NCI-H2196 (cell line): ENCODE measurements at regions not wholly inside any gene's neighbourhood (a gene's known extent, or its start where the extent isn't known, plus 50 kb on each side); places are given as distances from the start of the nearest gene placed in this dataset.

Source experiments
- DNase-seq: peaks from one replicate; lab custom pipeline; 2025; ENCODE audit not compliant: unreplicated experiment; lab: John Stamatoyannopoulos, UW

DNA sequence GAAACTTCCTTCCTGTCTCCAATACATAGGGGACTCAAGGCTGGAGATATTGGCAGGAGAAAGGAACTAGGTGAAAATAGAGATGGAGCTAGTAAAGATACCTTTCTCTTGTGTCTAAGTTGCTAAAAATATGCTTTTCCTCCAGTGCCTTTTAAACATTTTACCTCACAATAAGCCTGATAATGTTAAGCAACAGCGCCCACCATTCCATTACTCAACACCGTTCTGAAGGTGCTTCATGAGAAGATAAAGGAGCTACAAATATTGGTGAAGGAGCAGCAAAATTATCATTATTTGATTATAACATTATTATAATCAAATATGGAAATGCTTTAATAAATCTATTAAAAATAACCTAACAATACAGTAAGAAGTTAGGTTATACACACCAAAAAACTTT is 83.6 kb upstream of the BARX2 start:
- DNase-seq = no peak

DNA sequence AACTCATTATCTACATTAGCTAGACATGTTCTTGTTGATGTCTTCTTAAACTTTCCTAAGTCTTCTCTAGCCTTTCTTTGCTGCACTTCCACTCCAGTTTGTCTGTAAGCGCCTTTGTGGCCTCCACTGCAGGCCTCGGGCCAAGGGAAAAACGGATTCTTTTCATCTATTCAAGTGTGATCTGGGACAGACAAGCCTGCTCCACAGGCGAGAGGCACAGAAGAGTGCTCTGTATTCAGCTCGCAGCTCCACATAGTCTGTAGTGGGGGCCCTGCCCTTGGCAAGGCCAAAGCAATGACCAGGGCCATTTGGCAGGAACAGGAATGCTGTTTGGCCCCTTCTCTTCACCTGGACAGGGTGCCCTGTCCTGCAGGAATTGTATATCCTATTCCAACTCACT is 84.1 kb upstream of the BARX2 start:
- DNase-seq = no peak

- DNase-seq = no peak
Observed at GRCh38 chr11:129290966-129291365, 84.7 kb upstream of the BARX2 start.

GRCh38 chr11:129289350-129290040 is 86.2 kb upstream of the BARX2 start:
- DNase-seq = no peak

DNA sequence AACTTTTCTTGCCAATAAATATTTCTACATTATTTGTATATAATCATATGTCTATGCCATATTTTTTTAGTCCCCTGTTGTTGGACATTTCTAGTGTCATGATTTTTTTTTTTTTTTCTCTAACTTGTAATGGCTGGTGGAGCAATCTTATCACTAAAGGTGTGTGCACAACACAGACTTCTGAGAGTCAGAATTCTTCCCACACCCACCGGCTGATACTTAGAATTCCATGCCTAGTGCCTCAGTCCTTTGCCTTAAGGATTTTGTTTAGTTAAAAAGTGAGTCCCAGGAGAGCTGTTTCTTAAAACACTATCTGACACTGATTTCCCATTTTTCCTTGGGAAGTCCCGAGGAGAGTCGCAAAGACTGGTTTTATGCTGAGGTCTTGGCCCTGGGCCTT is 87.7 kb upstream of the BARX2 start:
- DNase-seq = no peak

DNA sequence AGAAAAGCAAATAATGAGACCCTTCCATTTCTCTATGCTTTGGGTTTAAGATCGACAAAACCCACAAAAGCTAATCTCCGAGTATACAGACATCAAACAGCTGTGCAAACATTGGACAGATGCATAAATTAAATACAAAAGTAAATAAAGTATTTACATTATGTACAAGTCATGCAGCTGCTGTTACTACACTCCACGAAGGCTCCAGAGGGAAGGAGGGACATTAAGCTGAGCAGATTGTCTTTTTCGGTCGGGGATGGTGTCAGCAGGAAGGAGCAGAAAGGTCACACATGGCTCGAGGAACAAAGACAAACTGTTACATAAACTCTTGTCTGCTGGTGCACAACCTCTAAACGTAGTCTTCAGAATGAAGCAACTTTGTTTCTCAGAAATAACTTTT is 88.8 kb upstream of the BARX2 start:
- DNase-seq = peak; percentile 24

DNA sequence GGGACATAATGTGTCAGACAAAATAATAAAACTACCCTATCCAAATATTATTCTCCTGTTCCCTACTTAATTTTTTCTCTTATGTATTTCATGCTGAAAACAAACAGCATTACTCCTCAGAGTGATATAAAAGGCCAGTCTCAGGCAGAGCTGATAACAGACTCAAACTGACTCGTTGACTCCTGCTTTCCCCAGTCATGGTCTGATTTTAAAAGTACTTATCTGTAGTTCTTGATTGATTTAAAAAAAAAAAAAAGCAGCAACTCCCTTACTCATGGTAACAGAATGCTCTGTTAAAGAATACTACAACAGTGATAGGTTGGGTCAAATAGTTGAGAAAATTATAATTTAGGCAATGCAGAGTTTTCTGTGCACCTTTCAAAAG is 90.3 kb upstream of the BARX2 start:
- DNase-seq = no peak

DNA sequence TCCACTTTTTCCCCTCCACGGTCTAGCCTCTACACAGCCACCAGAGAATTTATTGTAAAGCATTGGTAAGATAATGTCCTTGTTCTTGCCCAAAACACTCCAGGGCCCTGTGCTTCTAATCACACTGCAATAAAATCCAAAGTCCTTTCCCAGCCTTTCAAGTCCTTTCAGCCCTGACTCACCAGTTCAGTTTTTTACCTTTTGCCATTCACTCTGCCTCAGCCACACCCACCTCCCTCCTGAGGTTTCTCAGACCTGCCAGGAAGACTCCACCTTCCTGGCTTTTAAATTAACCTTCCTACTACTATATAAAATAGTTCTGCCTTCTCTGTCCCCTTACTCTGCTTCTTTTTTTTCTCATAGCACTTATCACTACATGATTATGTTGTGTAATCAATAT is 91.0 kb upstream of the ARHGAP32 start:
- DNase-seq = no peak

DNA sequence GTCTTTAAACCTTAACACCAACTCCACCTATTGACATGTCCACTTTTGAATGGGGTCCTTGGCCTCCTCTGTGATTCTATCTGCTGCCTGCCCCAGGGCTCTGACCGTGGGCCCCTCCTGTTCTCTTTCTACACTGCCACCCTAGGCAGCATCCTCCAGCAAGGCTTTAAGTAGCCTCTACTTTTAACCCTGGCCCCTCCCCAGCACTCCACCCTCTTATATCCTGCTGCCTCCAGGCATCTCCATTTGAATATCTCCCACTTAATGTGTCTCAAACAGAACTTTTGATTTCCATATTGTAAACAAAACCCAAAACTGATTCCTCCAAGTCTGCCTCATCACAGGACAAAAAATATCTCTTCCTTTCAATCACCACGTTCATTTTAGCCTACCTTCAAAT is 90.5 kb upstream of the ARHGAP32 start:
- no peak for DNase-seq

GRCh38 chr11:129281471-129282415 is 89.6 kb upstream of the ARHGAP32 start:
- no peak for DNase-seq

GRCh38 chr11:129280027-129280811 is 88.1 kb upstream of the ARHGAP32 start:
- DNase-seq = no peak

DNA sequence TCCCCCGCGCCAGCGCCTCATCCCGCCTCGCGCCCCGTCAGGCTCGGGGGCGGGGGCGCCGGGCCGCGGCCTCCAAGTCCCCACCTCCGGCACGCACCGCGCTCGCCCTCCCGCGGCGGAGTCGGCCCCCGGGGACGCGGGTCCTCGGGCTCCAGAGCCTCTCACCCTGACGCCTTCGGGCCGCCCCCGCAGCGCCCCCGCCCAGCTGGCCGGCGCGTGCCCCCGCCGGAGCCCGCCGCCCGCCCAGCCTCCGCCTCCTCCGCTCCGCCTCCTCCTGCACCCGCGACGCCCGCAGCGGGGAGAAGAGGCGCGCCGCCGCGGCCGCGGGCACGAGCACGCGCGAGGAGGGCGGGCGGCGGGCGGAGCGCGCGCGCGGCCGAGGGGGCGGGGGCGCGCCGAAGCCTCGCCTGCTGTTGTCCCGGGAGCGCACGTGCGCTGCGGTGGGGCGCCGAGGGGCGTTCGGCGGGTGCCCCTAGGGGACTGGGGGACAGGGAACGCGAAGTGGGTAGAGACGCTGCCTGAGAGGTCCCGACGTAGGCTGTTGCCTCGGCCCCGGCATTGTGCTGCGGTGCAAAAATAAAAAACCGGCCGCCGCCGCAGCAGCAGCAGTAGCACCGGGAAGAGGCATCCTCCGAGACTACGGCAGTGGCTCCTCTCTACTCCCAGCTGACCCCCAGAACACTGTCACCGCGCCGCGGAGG is 87.4 kb upstream of the ARHGAP32 start:
- DNase-seq = peak; percentile 91

GRCh38 chr11:129278586-129279319 is 86.6 kb upstream of the ARHGAP32 start:
- no peak for DNase-seq

GRCh38 chr11:129277198-129277843 is 85.2 kb upstream of the ARHGAP32 start:
- no peak for DNase-seq

GRCh38 chr11:129275828-129276227 is 83.7 kb upstream of the ARHGAP32 start:
- no peak for DNase-seq

- DNase-seq = no peak
Observed at GRCh38 chr11:129273944-129274711, 82.0 kb upstream of the ARHGAP32 start.

DNA sequence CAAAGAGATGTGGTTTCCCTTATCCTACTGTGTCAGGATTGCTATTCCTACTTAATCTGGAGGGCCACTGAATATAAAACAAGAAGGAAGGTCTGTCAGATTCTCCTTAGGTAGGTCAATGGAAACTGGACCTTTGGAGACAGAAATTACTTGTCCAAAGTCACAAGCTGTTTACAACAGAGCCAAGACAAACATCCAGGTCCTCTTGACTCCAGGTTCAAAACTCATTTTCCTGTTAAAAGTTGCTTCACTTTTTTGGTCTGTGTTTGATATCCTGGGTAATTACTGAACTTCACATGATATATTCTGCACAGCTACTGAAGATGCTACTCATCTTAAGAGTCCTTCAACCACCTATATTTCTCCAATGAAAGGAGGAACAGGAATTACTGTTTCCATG is 81.2 kb upstream of the ARHGAP32 start:
- DNase-seq = no peak

GRCh38 chr11:129271030-129271429 is 78.9 kb upstream of the ARHGAP32 start:
- DNase-seq = no peak

- DNase-seq = no peak
Observed at GRCh38 chr11:129270446-129270845, 78.3 kb upstream of the ARHGAP32 start.
